IMR-90 (cell line): ENCODE measurements at regions not wholly inside any gene's neighbourhood (a gene's known extent, or its start where the extent isn't known, plus 50 kb on each side); places are given as distances from the start of the nearest gene placed in this dataset.

Experiments
- ATAC-seq: fragments of 200-7000 bp; cut with Tn5 transposase; 2 replicates; pipeline ENCODE4 v1.9.1; 2020; ENCODE audit warnings: low read depth, mild to moderate bottlenecking, moderate library complexity
- BruUV-seq: library from RNA; stranded (reverse); fragments of 400-500 nt; replicated peaks from 2 replicates; lab custom pipeline; 2021; lab: Mats Ljungman, UMichigan
- CTCF ChIA-PET: fragments of 300-600 bp; formaldehyde crosslinking; extraction: SDS; loops from one replicate; lab custom pipeline; 2021; ENCODE audit warnings: antibody characterized with exemption; lab: Yijun Ruan, JAX
- POLR2A ChIA-PET: fragments of 300-600 bp; sonication (Branson Sonifier 250); formaldehyde crosslinking; loops from one replicate; lab custom pipeline; 2022; ENCODE audit warnings: antibody characterized with exemption; ENCODE audit not compliant: unreplicated experiment; lab: Charles Lee
- DNase-seq: peaks from one replicate; pipeline ENCODE4 v3.0.0; 2013
- H2AFZ ChIP-seq: replicated peaks from 2 replicates; pipeline ENCODE3; 2013; ENCODE audit warnings: low read length, mild to moderate bottlenecking; ENCODE audit not compliant: poor library complexity
- H2AK5ac ChIP-seq: 2 replicates; pipeline ENCODE4 v1.6.1; 2013; ENCODE audit warnings: low read depth, low read length, inconsistent platforms
- H2AK9ac ChIP-seq: replicated peaks from 2 replicates; pipeline ENCODE3; 2013; ENCODE audit warnings: mild to moderate bottlenecking, low read depth, low read length, moderate library complexity; ENCODE audit not compliant: poor library complexity
- H2BK120ac ChIP-seq: 2 replicates; pipeline ENCODE4 v1.6.1; 2013; ENCODE audit warnings: low read depth, low read length, inconsistent platforms
- H2BK15ac ChIP-seq: 3 replicates; pipeline ENCODE4 v1.6.1; 2013; ENCODE audit warnings: low read depth, low read length, inconsistent platforms
- H2BK20ac ChIP-seq: 2 replicates; pipeline ENCODE4 v1.6.1; 2013; ENCODE audit warnings: low read depth, mild to moderate bottlenecking, inconsistent platforms, low read length, moderate library complexity
- H2BK5ac ChIP-seq: 2 replicates; pipeline ENCODE4 v1.6.1; 2013; ENCODE audit warnings: mild to moderate bottlenecking, low read depth, low read length, inconsistent platforms; ENCODE audit not compliant: poor library complexity, severe bottlenecking
- H3K14ac ChIP-seq: replicated peaks from 2 replicates; pipeline ENCODE4 v1.6.1; 2013; ENCODE audit warnings: low read depth, low read length, inconsistent platforms
- H3K18ac ChIP-seq: 2 replicates; pipeline ENCODE4 v1.6.1; 2013; ENCODE audit warnings: low read depth, low read length, control low read depth
- H3K23ac ChIP-seq: 2 replicates; pipeline ENCODE4 v1.6.1; 2013; ENCODE audit warnings: low read depth, low read length, inconsistent platforms
- H3K27ac ChIP-seq: 2 replicates; pipeline ENCODE4 v1.5.1; 2013; ENCODE audit warnings: mild to moderate bottlenecking, control low read depth, low read length; ENCODE audit not compliant: insufficient read depth
- H3K27me3 ChIP-seq: 2 replicates; pipeline ENCODE4 v1.6.1; 2013; ENCODE audit warnings: low read length; ENCODE audit not compliant: control insufficient read depth, insufficient read depth
- H3K36me3 ChIP-seq: 2 replicates; pipeline ENCODE4 v1.6.1; 2013; ENCODE audit warnings: low read length, mixed read lengths; ENCODE audit not compliant: control insufficient read depth, insufficient read depth
- H3K4ac ChIP-seq: 2 replicates; pipeline ENCODE4 v1.6.1; 2013; ENCODE audit warnings: low read depth, low read length, inconsistent platforms
- H3K4me1 ChIP-seq: 2 replicates; pipeline ENCODE4 v1.6.1; 2013; ENCODE audit warnings: low read length, mixed read lengths; ENCODE audit not compliant: control insufficient read depth, insufficient read depth
- H3K4me2 ChIP-seq: 2 replicates; pipeline ENCODE4 v1.6.1; 2013; ENCODE audit warnings: low read depth, mild to moderate bottlenecking, control low read depth, low read length, moderate library complexity
- H3K4me3 ChIP-seq: 2 replicates; pipeline ENCODE4 v1.5.1; 2013; ENCODE audit warnings: low read depth, mild to moderate bottlenecking, control low read depth, low read length, moderate library complexity; ENCODE audit not compliant: insufficient read depth
- H3K56ac ChIP-seq: 2 replicates; pipeline ENCODE4 v1.6.1; 2013; ENCODE audit warnings: low read length, inconsistent platforms; ENCODE audit not compliant: insufficient read depth; ENCODE audit errors: extremely low read depth
- H3K79me1 ChIP-seq, 2 experiments: 2 replicates each; pipeline ENCODE4 v1.6.1; 2013; ENCODE audit warnings: low read length in 2 of 2, inconsistent platforms in 1 of 2, low read depth in 1 of 2
- H3K9ac ChIP-seq: 2 replicates; pipeline ENCODE4 v1.6.1; 2013; ENCODE audit warnings: low read depth, low read length, control low read depth
- H3K9me1 ChIP-seq: 2 replicates; pipeline ENCODE4 v1.6.1; 2013; ENCODE audit warnings: low read length, inconsistent platforms; ENCODE audit not compliant: insufficient read depth
- H3K9me3 ChIP-seq: 2 replicates; pipeline ENCODE4 v1.6.1; 2013; ENCODE audit warnings: low read length; ENCODE audit not compliant: control insufficient read depth, insufficient read depth
- H4K20me1 ChIP-seq: 2 replicates; pipeline ENCODE4 v1.6.1; 2013; ENCODE audit warnings: low read length, inconsistent platforms; ENCODE audit not compliant: insufficient read depth
- H4K5ac ChIP-seq: 2 replicates; pipeline ENCODE4 v1.6.1; 2013; ENCODE audit warnings: mild to moderate bottlenecking, low read depth, low read length, control low read depth
- H4K8ac ChIP-seq, 2 experiments: 2 replicates each; pipeline ENCODE4 v1.6.1; 2013; ENCODE audit warnings: low read depth in 2 of 2, low read length in 2 of 2, control low read depth in 1 of 2, inconsistent platforms in 1 of 2
- H4K91ac ChIP-seq: 2 replicates; pipeline ENCODE4 v1.6.1; 2013; ENCODE audit warnings: low read depth, low read length, inconsistent platforms; ENCODE audit not compliant: insufficient read depth
- BHLHE40 ChIP-seq: fragments of 150-350 bp; IDR thresholded peaks from 2 replicates; pipeline ENCODE4 v1.6.1; 2016; ENCODE audit warnings: mild to moderate bottlenecking, low read depth, low read length
- CEBPB ChIP-seq: IDR thresholded peaks from 2 replicates; pipeline ENCODE4 v1.6.1; 2012; ENCODE audit warnings: low read depth, low read length, improper control_type of control experiment
- MAFK ChIP-seq: IDR thresholded peaks from 2 replicates; pipeline ENCODE4 v1.6.1; 2012; ENCODE audit warnings: low read depth, low read length, improper control_type of control experiment
- NFE2L2 ChIP-seq: fragments of 150-350 bp; IDR thresholded peaks from 2 replicates; pipeline ENCODE4 v1.6.1; 2016; ENCODE audit warnings: low read depth, mild to moderate bottlenecking, low read length
- RAD21 ChIP-seq: IDR thresholded peaks from 2 replicates; pipeline ENCODE4 v1.6.1; 2012; ENCODE audit warnings: low read length, improper control_type of control experiment
- RCOR1 ChIP-seq: IDR thresholded peaks from 2 replicates; pipeline ENCODE4 v1.6.1; 2012; ENCODE audit warnings: mild to moderate bottlenecking, low read length, improper control_type of control experiment; ENCODE audit not compliant: insufficient replicate concordance
- SMC3 ChIP-seq: fragments of 150-350 bp; IDR thresholded peaks from 2 replicates; pipeline ENCODE4 v1.6.1; 2016; ENCODE audit warnings: low read depth, mild to moderate bottlenecking, antibody characterized with exemption, low read length, moderate library complexity
- USF2 ChIP-seq: fragments of 150-350 bp; IDR thresholded peaks from 2 replicates; pipeline ENCODE4 v1.6.1; 2017; ENCODE audit warnings: mild to moderate bottlenecking, antibody characterized with exemption, low read length, low read depth
- WGBS, 2 experiments: methylation state at CpG; one replicate each; pipeline versions ENCODE4 v1.1.5 to v1.1.7; 2013; ENCODE audit warnings: missing lambda C conversion rate in 2 of 2; ENCODE audit not compliant: insufficient read length in 1 of 2; ENCODE audit errors: extremely low coverage in 2 of 2; 5-methylcytosine and 5-hydroxymethylcytosine counted together
- dilution Hi-C: fragments of 300-500 bp; cut with HindIII; formaldehyde crosslinking; loops from one replicate; pipeline ENCODE4 v1.14.3; 2018; ENCODE audit warnings: low sequenced_read_pairs; ENCODE audit not compliant: unreplicated experiment
- in situ Hi-C: fragments of 300-500 bp; cut with MboI; formaldehyde crosslinking; loops from 3 replicates; pipeline ENCODE4 v1.14.3; 2019; ENCODE audit warnings: low sequenced_read_pairs, inconsistent platforms, mixed read lengths
- intact Hi-C: fragments of 100-400 bp; cut with micrococcal nuclease; formaldehyde crosslinking; loops from 2 replicates; pipeline ENCODE4 v1.10.0; 2022

- ATAC-seq (no peak), DNase-seq (no peak)
- in situ Hi-C loops (no loop called here), dilution Hi-C loops (no loop called here), intact Hi-C loops (no loop called here)
- H4K5ac ChIP-seq = no peak overlapping the region
- no TSS peak for BruUV-seq
- no peak overlapping the region for H2AK9ac ChIP-seq
- no peaks in the 10 kb centered on the region for H4K20me1 ChIP-seq
- ChIA-PET CTCF (no interaction called here), POLR2A (no interaction called here)
- H3K9me1 ChIP-seq = no peaks in the 10 kb centered on the region
- no peaks in the 10 kb centered on the region for H3K36me3 ChIP-seq
- H2AK5ac ChIP-seq = no peak overlapping the region
- H3K4me3 ChIP-seq = no peak overlapping the region
- H3K27ac ChIP-seq = no peak overlapping the region
- H2BK20ac ChIP-seq = no peak overlapping the region
- H4K91ac ChIP-seq = no peak overlapping the region
- H3K79me1 ChIP-seq = no peaks in the 10 kb centered on the region
- H3K18ac ChIP-seq = no peak overlapping the region
- no peaks in the 10 kb centered on the region for H3K4me1 ChIP-seq
- H2AFZ ChIP-seq = no peak overlapping the region
- no peak overlapping the region for H2BK120ac ChIP-seq
- TF ChIP-seq BHLHE40 (no peak), RCOR1 (no peak), USF2 (no peak), NFE2L2 (no peak), MAFK (no peak), RAD21 (no peak), SMC3 (no peak), CEBPB (no peak)
- no peaks in the 10 kb centered on the region for H3K9me3 ChIP-seq
- H3K9ac ChIP-seq = no peak overlapping the region
- no peak overlapping the region for H3K23ac ChIP-seq
- H3K14ac ChIP-seq = no peak overlapping the region
- H2BK15ac ChIP-seq = no peak overlapping the region
- no CpG with 5 or more reads among the region's 3 CpGs for WGBS, 2 experiments
- H3K56ac ChIP-seq = no peak overlapping the region
- peaks cover 7% of the 10 kb centered on the region for H3K27me3 ChIP-seq
- no peak overlapping the region for H3K4ac ChIP-seq
- no peak overlapping the region for H2BK5ac ChIP-seq
- H3K4me2 ChIP-seq = no peak overlapping the region
- H4K8ac ChIP-seq = no peak overlapping the region
These were observed 290.7 kb upstream of the MDFIC2 start for GRCh38 chr3:70603103-70603502.
